Coronary artery (tissue), 2 donors: ENCODE measurements at regions not wholly inside any gene's neighbourhood (a gene's known extent, or its start where the extent isn't known, plus 50 kb on each side); places are given as distances from the start of the nearest gene placed in this dataset.

ENCODE experiments used
- DNase-seq: peaks from one replicate; pipeline ENCODE4 v3.0.0-alpha.2; 2017; ENCODE audit warnings: low spot score
- H3K27ac ChIP-seq, 2 donors: fragments of 200-600 bp; sonication (generic); one replicate each; pipeline ENCODE4 v1.5.1; 2016 to 2019
- H3K4me3 ChIP-seq: fragments of 200-600 bp; sonication (generic); 2 replicates; pipeline ENCODE4 v1.5.1; 2016; ENCODE audit warnings: mild to moderate bottlenecking, moderate library complexity
- CTCF ChIP-seq: fragments of 200-600 bp; sonication (generic); IDR thresholded peaks from one replicate; pipeline ENCODE4 v1.5.1; 2019; ENCODE audit warnings: antibody characterized with exemption

DNA sequence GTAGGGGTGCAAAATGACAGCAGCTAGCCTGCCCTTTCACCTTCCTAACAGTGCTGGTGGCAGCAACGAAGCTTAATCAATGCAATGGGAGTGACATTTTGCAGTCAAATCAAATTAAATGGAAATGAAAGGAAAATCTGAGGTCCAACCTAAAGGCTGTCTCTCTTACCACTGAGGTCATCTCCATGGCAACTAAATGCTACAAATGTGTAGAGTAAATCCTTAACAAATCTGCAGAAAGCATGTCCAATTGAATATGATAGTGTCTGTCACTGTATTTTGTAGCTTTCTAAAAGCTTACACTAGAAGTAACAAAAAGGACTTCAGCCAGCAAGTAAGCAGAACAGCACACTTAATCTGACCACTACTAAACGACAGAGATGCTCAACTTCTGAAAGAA, 488.8 kb downstream of the BCAT1 start:
- no peak overlapping the region for H3K4me3 ChIP-seq
- no peak for TF ChIP-seq CTCF
- H3K27ac ChIP-seq: no peak overlapping the region
- DNase-seq: no peak

DNA sequence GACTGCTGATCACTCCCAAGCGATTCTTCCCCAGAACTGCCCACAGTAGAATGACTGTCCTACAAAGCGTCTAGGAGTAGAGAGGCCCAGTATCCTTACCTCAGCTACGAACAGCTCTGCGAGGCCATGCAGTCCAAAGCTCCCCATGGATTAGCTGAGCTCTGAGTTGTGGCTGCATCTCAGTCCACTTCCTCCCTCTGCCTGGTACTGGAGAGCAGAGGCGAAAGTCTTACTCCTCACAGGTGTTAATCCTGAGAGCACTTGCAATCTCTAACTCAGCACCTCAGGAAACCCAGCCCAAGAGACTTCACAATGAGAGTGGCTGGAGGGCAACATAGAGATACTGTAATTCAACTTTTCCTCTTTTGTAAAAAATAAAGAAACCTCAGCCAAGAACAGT, 493.1 kb downstream of the BCAT1 start:
- Histone ChIP-seq H3K4me3 (no peak overlapping the region), H3K27ac (no peak overlapping the region)
- DNase-seq: no peak
- TF ChIP-seq CTCF: no peak

DNA sequence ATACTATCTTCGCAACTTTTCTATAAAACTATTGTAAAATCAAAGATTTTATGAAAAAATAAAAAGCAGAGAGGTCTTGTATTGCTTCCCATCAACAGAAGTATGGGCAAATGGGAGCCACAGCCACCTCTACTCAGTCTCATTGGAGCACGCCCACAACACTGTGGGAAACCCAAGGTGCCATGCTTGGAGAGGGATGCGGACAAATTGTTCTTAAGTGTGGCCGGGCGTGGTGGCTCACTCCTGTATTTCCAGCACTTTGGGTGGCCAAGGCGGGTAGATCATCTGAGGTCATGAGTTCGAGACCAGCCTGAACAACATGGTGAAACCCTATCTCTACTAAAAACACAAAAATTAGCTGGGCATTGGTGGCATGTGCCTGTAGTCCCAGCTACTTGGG, 498.2 kb upstream of the SOX5 start:
- no peak overlapping the region for H3K4me3 ChIP-seq
- no peak for DNase-seq
- TF ChIP-seq CTCF: no peak
- H3K27ac ChIP-seq: no peak overlapping the region

DNA sequence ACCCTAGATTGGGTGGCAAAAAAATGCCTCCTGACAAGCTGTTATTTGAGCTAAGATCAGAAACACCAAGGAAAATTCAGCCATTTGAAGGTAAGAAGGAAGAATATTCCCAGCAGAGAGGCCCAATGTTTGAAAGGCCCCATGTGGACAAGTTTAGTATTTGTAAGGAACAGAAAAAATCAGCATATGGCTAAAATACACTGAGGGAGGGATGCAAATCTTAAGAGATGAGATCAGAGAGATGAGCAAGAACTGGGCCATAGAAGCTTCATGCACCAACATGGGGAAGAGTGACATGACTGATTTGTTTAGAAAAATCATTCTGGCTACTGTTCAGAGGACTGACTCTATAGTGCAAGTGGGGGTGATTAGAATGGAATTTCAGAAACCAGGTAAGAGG, 496.8 kb upstream of the SOX5 start:
- TF ChIP-seq CTCF: no peak
- no peak for DNase-seq
- no peak overlapping the region for H3K4me3 ChIP-seq
- no peak overlapping the region for H3K27ac ChIP-seq

GRCh38 chr12:24444634-24445033, 495.2 kb upstream of the SOX5 start:
- no peak overlapping the region for H3K4me3 ChIP-seq
- H3K27ac ChIP-seq: no peak overlapping the region
- TF ChIP-seq CTCF: no peak
- DNase-seq: no peak

GRCh38 chr12:24441458-24441857, 492.0 kb upstream of the SOX5 start:
- Histone ChIP-seq H3K4me3 (no peak overlapping the region), H3K27ac (no peak overlapping the region)
- TF ChIP-seq CTCF: no peak
- no peak for DNase-seq

DNA sequence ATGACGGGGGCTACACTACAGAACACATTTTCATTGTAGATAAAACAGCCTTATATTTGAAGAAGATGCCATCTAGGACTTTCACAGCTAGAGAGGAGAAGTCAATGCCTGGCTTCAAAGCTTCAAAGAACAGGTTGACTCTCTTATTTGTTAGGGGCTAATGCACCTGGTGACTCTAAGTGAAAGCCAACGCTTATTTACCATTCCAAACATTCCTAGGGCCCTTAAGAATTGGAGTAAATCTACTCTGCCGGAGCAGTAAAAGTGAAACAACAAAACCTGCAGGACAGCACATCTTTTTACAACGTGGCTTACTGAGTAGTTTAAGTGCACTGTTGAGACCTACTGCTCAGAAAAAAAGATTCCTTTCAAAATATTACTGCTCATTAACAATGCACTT, 487.2 kb upstream of the SOX5 start:
- no peak overlapping the region for H3K27ac ChIP-seq
- no peak for DNase-seq
- no peak for TF ChIP-seq CTCF
- H3K4me3 ChIP-seq: no peak overlapping the region
